Smooth muscle cell (in vitro differentiated cells): ENCODE measurements at regions not wholly inside any gene's neighbourhood (a gene's known extent, or its start where the extent isn't known, plus 50 kb on each side); places are given as distances from the start of the nearest gene placed in this dataset.

Experiments
- DNase-seq: peaks from one replicate; lab custom pipeline; 2025; ENCODE audit not compliant: unreplicated experiment; lab: John Stamatoyannopoulos, UW
- H2AFZ ChIP-seq: fragments of 200-600 bp; sonication (generic); 2 replicates; pipeline ENCODE4 v1.6.0; 2016; ENCODE audit warnings: antibody characterized with exemption, low read depth, mild to moderate bottlenecking
- H3F3A ChIP-seq: fragments of 200-600 bp; sonication (generic); 2 replicates; pipeline ENCODE4 v1.6.0; 2017; ENCODE audit warnings: antibody characterized with exemption, low read depth
- H3K27ac ChIP-seq: fragments of 200-600 bp; sonication (generic); 2 replicates; pipeline ENCODE4 v1.5.1; 2016; ENCODE audit warnings: low read depth, mild to moderate bottlenecking
- H3K27me3 ChIP-seq: fragments of 200-600 bp; sonication (generic); 2 replicates; pipeline ENCODE4 v1.6.1; 2016; ENCODE audit warnings: low read depth, mild to moderate bottlenecking
- H3K36me3 ChIP-seq: fragments of 200-600 bp; sonication (generic); 2 replicates; pipeline ENCODE4 v1.5.1; 2016; ENCODE audit warnings: low read depth
- H3K4me1 ChIP-seq: fragments of 200-600 bp; sonication (generic); 2 replicates; pipeline ENCODE4 v1.5.1; 2016; ENCODE audit warnings: low read depth
- H3K4me2 ChIP-seq: fragments of 200-600 bp; sonication (generic); 2 replicates; pipeline ENCODE4 v1.6.0; 2016; ENCODE audit warnings: mild to moderate bottlenecking
- H3K4me3 ChIP-seq: fragments of 200-600 bp; sonication (generic); 2 replicates; pipeline ENCODE4 v1.5.1; 2016; ENCODE audit warnings: mild to moderate bottlenecking
- H3K79me2 ChIP-seq: fragments of 200-600 bp; sonication (generic); 2 replicates; pipeline ENCODE4 v1.6.0; 2016; ENCODE audit warnings: low read depth, mild to moderate bottlenecking
- H3K9ac ChIP-seq: fragments of 200-600 bp; sonication (generic); 2 replicates; pipeline ENCODE4 v1.6.0; 2016; ENCODE audit warnings: low read depth
- H3K9me3 ChIP-seq: fragments of 200-600 bp; sonication (generic); replicated peaks from 2 replicates; pipeline ENCODE4 v1.5.1; 2016; ENCODE audit warnings: low read depth
- H4K20me1 ChIP-seq: fragments of 200-600 bp; sonication (generic); 2 replicates; pipeline ENCODE4 v1.6.0; 2016; ENCODE audit warnings: low read depth
- WGBS: methylation state at CpG from one replicate; pipeline ENCODE4 v1.1.7; 2016; ENCODE audit warnings: low lambda C conversion rate; 5-methylcytosine and 5-hydroxymethylcytosine counted together
- TF ChIP-seq, protein P1 (sequence below): fragments of 200-600 bp; sonication (generic); IDR thresholded peaks from 2 replicates; pipeline ENCODE4 v1.5.1; 2017; ENCODE audit warnings: borderline replicate concordance, mild to moderate bottlenecking, antibody characterized with exemption; ENCODE audit not compliant: insufficient read depth, poor library complexity, severe bottlenecking

DNA sequence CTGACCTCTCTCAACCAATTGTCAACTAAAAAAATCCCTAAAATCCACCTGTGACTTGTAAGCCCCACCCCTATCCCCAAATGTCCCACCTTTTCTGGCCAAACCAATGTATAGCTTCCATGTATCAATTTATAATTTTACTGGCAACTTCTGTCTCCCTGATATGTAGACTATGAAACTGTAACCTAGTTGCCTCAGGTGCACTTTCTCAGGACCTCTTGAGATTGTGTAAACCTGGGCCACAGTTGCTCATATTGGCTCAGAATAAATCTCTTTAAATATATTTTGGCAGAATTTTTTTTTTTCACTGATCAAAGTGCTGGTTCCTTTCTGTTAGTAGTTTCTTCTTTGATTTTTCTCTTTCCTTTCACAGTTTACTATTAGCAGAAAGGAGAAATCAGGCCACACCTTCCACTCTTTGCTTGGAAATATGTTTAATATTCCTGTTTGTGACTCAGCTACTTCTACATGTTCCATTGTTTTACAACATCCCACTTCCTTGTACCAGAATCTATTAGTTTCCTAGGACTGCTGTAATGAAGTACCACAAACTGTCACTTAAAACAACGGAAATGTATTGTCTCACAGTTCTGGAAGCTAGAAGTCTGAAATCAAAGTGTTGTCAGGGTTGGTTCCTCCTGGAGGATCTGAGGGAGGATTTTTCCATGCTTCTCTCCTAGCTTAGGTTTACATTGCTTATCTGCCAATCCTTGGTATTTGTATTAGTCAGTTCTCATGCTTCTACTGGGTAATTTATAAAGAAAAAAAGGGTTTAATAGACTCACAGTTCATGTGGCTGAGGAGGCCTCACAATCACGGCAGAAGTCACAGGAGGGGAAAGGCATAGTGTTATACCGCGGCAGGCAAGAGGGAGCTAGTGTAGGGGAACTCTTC, 801.2 kb upstream of the ARPP21 start:
- WGBS: 83% methylated on average over 4 of the region's 4 CpGs
- TF ChIP-seq, protein P1, sequence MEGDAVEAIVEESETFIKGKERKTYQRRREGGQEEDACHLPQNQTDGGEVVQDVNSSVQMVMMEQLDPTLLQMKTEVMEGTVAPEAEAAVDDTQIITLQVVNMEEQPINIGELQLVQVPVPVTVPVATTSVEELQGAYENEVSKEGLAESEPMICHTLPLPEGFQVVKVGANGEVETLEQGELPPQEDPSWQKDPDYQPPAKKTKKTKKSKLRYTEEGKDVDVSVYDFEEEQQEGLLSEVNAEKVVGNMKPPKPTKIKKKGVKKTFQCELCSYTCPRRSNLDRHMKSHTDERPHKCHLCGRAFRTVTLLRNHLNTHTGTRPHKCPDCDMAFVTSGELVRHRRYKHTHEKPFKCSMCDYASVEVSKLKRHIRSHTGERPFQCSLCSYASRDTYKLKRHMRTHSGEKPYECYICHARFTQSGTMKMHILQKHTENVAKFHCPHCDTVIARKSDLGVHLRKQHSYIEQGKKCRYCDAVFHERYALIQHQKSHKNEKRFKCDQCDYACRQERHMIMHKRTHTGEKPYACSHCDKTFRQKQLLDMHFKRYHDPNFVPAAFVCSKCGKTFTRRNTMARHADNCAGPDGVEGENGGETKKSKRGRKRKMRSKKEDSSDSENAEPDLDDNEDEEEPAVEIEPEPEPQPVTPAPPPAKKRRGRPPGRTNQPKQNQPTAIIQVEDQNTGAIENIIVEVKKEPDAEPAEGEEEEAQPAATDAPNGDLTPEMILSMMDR: no peak
- H3F3A ChIP-seq: no peaks in the 10 kb centered on the region
- no peaks in the 10 kb centered on the region for H4K20me1 ChIP-seq
- no peak overlapping the region for H3K4me3 ChIP-seq
- no peak overlapping the region for H3K4me2 ChIP-seq
- peaks cover 9% of the 10 kb centered on the region for H3K4me1 ChIP-seq
- H3K27ac ChIP-seq: no peak overlapping the region
- peaks cover 9% of the 10 kb centered on the region for H3K27me3 ChIP-seq
- no peaks in the 10 kb centered on the region for H3K9me3 ChIP-seq
- peak overlapping the region; percentile 31 for H2AFZ ChIP-seq
- no peak for DNase-seq
- no peaks in the 10 kb centered on the region for H3K36me3 ChIP-seq
- no peak overlapping the region for H3K9ac ChIP-seq
- no peaks in the 10 kb centered on the region for H3K79me2 ChIP-seq

DNA sequence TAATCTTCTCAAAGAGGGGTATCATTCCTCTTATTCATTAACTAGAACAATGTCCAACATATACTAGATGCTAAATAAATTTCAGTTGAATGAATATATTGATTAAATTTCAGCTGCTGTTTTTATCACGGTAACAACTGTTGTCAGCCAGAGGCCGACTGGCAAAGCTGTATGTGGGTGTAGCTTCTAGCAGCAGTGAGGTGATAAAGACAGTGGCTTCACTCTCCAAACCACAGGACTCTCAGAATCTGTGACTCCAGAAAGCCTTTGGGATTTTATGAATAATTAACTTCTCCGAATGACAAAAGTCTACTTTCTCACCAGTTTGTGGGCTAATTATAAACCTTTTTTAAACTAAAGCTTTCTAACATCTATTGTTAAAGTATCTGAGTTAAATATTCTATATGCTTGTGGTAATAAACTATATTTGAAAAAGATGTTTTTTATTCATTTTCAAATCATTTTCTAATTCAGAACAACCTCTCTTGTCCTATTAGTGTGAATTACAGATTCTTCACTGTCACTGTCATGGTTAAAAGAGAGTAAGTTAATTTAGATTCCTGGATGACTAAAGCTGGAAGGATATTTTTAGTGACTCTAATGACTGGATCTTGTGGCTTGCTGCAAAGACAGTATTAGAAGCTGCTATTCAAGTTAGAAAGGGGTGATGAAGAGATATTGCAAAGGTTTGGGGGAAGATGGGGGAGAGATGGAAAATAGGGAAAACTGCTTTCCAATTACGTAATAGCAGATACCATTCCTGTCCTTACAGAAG, 796.4 kb upstream of the ARPP21 start:
- TF ChIP-seq, protein P1: no peak
- 29% methylated on average over 4 of the region's 4 CpGs for WGBS
- H3F3A ChIP-seq: no peaks in the 10 kb centered on the region
- H3K27ac ChIP-seq: peak overlapping the region; percentile 45
- no peaks in the 10 kb centered on the region for H4K20me1 ChIP-seq
- DNase-seq: no peak
- H2AFZ ChIP-seq: no peak overlapping the region
- H3K4me1 ChIP-seq: peaks cover 10% of the 10 kb centered on the region
- H3K9ac ChIP-seq: peak overlapping the region; percentile 5
- no peaks in the 10 kb centered on the region for H3K79me2 ChIP-seq
- H3K4me3 ChIP-seq: no peak overlapping the region
- no peaks in the 10 kb centered on the region for H3K9me3 ChIP-seq
- H3K36me3 ChIP-seq: no peaks in the 10 kb centered on the region
- H3K4me2 ChIP-seq: peak overlapping the region; percentile 54
- H3K27me3 ChIP-seq: peaks cover 43% of the 10 kb centered on the region

DNA sequence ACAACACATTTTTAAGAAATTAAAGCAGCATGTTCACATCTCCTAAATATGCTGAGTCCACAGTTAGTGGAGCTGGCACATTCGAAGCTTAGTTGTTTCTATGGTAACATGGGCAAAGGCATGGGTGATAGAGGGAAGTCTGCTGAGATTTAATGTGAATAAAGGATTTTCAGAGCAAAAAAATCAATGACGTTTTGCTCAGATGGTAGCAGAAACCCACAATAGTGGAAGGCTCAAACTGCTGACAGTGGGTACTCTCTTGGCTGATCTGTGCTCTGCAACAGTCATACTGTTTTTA, 795.1 kb upstream of the ARPP21 start:
- no peak overlapping the region for H3K9ac ChIP-seq
- H3K27ac ChIP-seq: no peak overlapping the region
- 87% methylated on average over 2 of the region's 2 CpGs for WGBS
- H3K4me2 ChIP-seq: no peak overlapping the region
- H3K4me1 ChIP-seq: peaks cover 10% of the 10 kb centered on the region
- no peaks in the 10 kb centered on the region for H3F3A ChIP-seq
- TF ChIP-seq, protein P1: no peak
- no peak overlapping the region for H2AFZ ChIP-seq
- peaks cover 55% of the 10 kb centered on the region for H3K27me3 ChIP-seq
- H4K20me1 ChIP-seq: no peaks in the 10 kb centered on the region
- no peak for DNase-seq
- H3K4me3 ChIP-seq: no peak overlapping the region
- H3K79me2 ChIP-seq: no peaks in the 10 kb centered on the region
- no peaks in the 10 kb centered on the region for H3K9me3 ChIP-seq
- no peaks in the 10 kb centered on the region for H3K36me3 ChIP-seq
